IMR-90 (cell line): ENCODE measurements at regions not wholly inside any gene's neighbourhood (a gene's known extent, or its start where the extent isn't known, plus 50 kb on each side); places are given as distances from the start of the nearest gene placed in this dataset.
A peak's percentile ranks its signal among the peaks of the same experiment; 100 is the strongest.

Experiments used
- ATAC-seq: fragments of 200-7000 bp; cut with Tn5 transposase; 2 replicates; pipeline ENCODE4 v1.9.1; 2020; ENCODE audit warnings: low read depth, mild to moderate bottlenecking, moderate library complexity
- BruUV-seq: library from RNA; stranded (reverse); fragments of 400-500 nt; replicated peaks from 2 replicates; lab custom pipeline; 2021; lab: Mats Ljungman, UMichigan
- CTCF ChIA-PET: fragments of 300-600 bp; formaldehyde crosslinking; extraction: SDS; loops from one replicate; lab custom pipeline; 2021; ENCODE audit warnings: antibody characterized with exemption; lab: Yijun Ruan, JAX
- POLR2A ChIA-PET: fragments of 300-600 bp; sonication (Branson Sonifier 250); formaldehyde crosslinking; loops from one replicate; lab custom pipeline; 2022; ENCODE audit warnings: antibody characterized with exemption; ENCODE audit not compliant: unreplicated experiment; lab: Charles Lee
- DNase-seq: peaks from one replicate; pipeline ENCODE4 v3.0.0; 2013
- H2AFZ ChIP-seq: replicated peaks from 2 replicates; pipeline ENCODE3; 2013; ENCODE audit warnings: low read length, mild to moderate bottlenecking; ENCODE audit not compliant: poor library complexity
- H2AK5ac ChIP-seq: 2 replicates; pipeline ENCODE4 v1.6.1; 2013; ENCODE audit warnings: low read depth, low read length, inconsistent platforms
- H2AK9ac ChIP-seq: replicated peaks from 2 replicates; pipeline ENCODE3; 2013; ENCODE audit warnings: mild to moderate bottlenecking, low read depth, low read length, moderate library complexity; ENCODE audit not compliant: poor library complexity
- H2BK120ac ChIP-seq: 2 replicates; pipeline ENCODE4 v1.6.1; 2013; ENCODE audit warnings: low read depth, low read length, inconsistent platforms
- H2BK15ac ChIP-seq: 3 replicates; pipeline ENCODE4 v1.6.1; 2013; ENCODE audit warnings: low read depth, low read length, inconsistent platforms
- H2BK20ac ChIP-seq: 2 replicates; pipeline ENCODE4 v1.6.1; 2013; ENCODE audit warnings: low read depth, mild to moderate bottlenecking, inconsistent platforms, low read length, moderate library complexity
- H2BK5ac ChIP-seq: 2 replicates; pipeline ENCODE4 v1.6.1; 2013; ENCODE audit warnings: mild to moderate bottlenecking, low read depth, low read length, inconsistent platforms; ENCODE audit not compliant: poor library complexity, severe bottlenecking
- H3K14ac ChIP-seq: replicated peaks from 2 replicates; pipeline ENCODE4 v1.6.1; 2013; ENCODE audit warnings: low read depth, low read length, inconsistent platforms
- H3K18ac ChIP-seq: 2 replicates; pipeline ENCODE4 v1.6.1; 2013; ENCODE audit warnings: low read depth, low read length, control low read depth
- H3K23ac ChIP-seq: 2 replicates; pipeline ENCODE4 v1.6.1; 2013; ENCODE audit warnings: low read depth, low read length, inconsistent platforms
- H3K27ac ChIP-seq: 2 replicates; pipeline ENCODE4 v1.5.1; 2013; ENCODE audit warnings: mild to moderate bottlenecking, control low read depth, low read length; ENCODE audit not compliant: insufficient read depth
- H3K27me3 ChIP-seq: 2 replicates; pipeline ENCODE4 v1.6.1; 2013; ENCODE audit warnings: low read length; ENCODE audit not compliant: control insufficient read depth, insufficient read depth
- H3K36me3 ChIP-seq: 2 replicates; pipeline ENCODE4 v1.6.1; 2013; ENCODE audit warnings: low read length, mixed read lengths; ENCODE audit not compliant: control insufficient read depth, insufficient read depth
- H3K4ac ChIP-seq: 2 replicates; pipeline ENCODE4 v1.6.1; 2013; ENCODE audit warnings: low read depth, low read length, inconsistent platforms
- H3K4me1 ChIP-seq: 2 replicates; pipeline ENCODE4 v1.6.1; 2013; ENCODE audit warnings: low read length, mixed read lengths; ENCODE audit not compliant: control insufficient read depth, insufficient read depth
- H3K4me2 ChIP-seq: 2 replicates; pipeline ENCODE4 v1.6.1; 2013; ENCODE audit warnings: low read depth, mild to moderate bottlenecking, control low read depth, low read length, moderate library complexity
- H3K4me3 ChIP-seq: 2 replicates; pipeline ENCODE4 v1.5.1; 2013; ENCODE audit warnings: low read depth, mild to moderate bottlenecking, control low read depth, low read length, moderate library complexity; ENCODE audit not compliant: insufficient read depth
- H3K56ac ChIP-seq: 2 replicates; pipeline ENCODE4 v1.6.1; 2013; ENCODE audit warnings: low read length, inconsistent platforms; ENCODE audit not compliant: insufficient read depth; ENCODE audit errors: extremely low read depth
- H3K79me1 ChIP-seq, 2 experiments: 2 replicates each; pipeline ENCODE4 v1.6.1; 2013; ENCODE audit warnings: low read length in 2 of 2, inconsistent platforms in 1 of 2, low read depth in 1 of 2
- H3K9ac ChIP-seq: 2 replicates; pipeline ENCODE4 v1.6.1; 2013; ENCODE audit warnings: low read depth, low read length, control low read depth
- H3K9me1 ChIP-seq: 2 replicates; pipeline ENCODE4 v1.6.1; 2013; ENCODE audit warnings: low read length, inconsistent platforms; ENCODE audit not compliant: insufficient read depth
- H3K9me3 ChIP-seq: 2 replicates; pipeline ENCODE4 v1.6.1; 2013; ENCODE audit warnings: low read length; ENCODE audit not compliant: control insufficient read depth, insufficient read depth
- H4K20me1 ChIP-seq: 2 replicates; pipeline ENCODE4 v1.6.1; 2013; ENCODE audit warnings: low read length, inconsistent platforms; ENCODE audit not compliant: insufficient read depth
- H4K5ac ChIP-seq: 2 replicates; pipeline ENCODE4 v1.6.1; 2013; ENCODE audit warnings: mild to moderate bottlenecking, low read depth, low read length, control low read depth
- H4K8ac ChIP-seq, 2 experiments: 2 replicates each; pipeline ENCODE4 v1.6.1; 2013; ENCODE audit warnings: low read depth in 2 of 2, low read length in 2 of 2, control low read depth in 1 of 2, inconsistent platforms in 1 of 2
- H4K91ac ChIP-seq: 2 replicates; pipeline ENCODE4 v1.6.1; 2013; ENCODE audit warnings: low read depth, low read length, inconsistent platforms; ENCODE audit not compliant: insufficient read depth
- CHD1 ChIP-seq: IDR thresholded peaks from 2 replicates; pipeline ENCODE4 v1.6.1; 2012; ENCODE audit warnings: low read depth, low read length, improper control_type of control experiment
- FOS ChIP-seq: fragments of 150-350 bp; IDR thresholded peaks from 2 replicates; pipeline ENCODE4 v1.6.1; 2016; ENCODE audit warnings: low read depth, low read length
- MAFK ChIP-seq: IDR thresholded peaks from 2 replicates; pipeline ENCODE4 v1.6.1; 2012; ENCODE audit warnings: low read depth, low read length, improper control_type of control experiment
- NFE2L2 ChIP-seq: fragments of 150-350 bp; IDR thresholded peaks from 2 replicates; pipeline ENCODE4 v1.6.1; 2016; ENCODE audit warnings: low read depth, mild to moderate bottlenecking, low read length
- POLR2A ChIP-seq: IDR thresholded peaks from 2 replicates; pipeline ENCODE4 v1.6.1; 2012; ENCODE audit warnings: mild to moderate bottlenecking, low read depth, low read length
- RAD21 ChIP-seq: IDR thresholded peaks from 2 replicates; pipeline ENCODE4 v1.6.1; 2012; ENCODE audit warnings: low read length, improper control_type of control experiment
- RCOR1 ChIP-seq: IDR thresholded peaks from 2 replicates; pipeline ENCODE4 v1.6.1; 2012; ENCODE audit warnings: mild to moderate bottlenecking, low read length, improper control_type of control experiment; ENCODE audit not compliant: insufficient replicate concordance
- RFX5 ChIP-seq: IDR thresholded peaks from 2 replicates; pipeline ENCODE4 v1.8.0; 2012; ENCODE audit warnings: low read depth, mild to moderate bottlenecking, low read length, moderate library complexity
- dilution Hi-C: fragments of 300-500 bp; cut with HindIII; formaldehyde crosslinking; loops from one replicate; pipeline ENCODE4 v1.14.3; 2018; ENCODE audit warnings: low sequenced_read_pairs; ENCODE audit not compliant: unreplicated experiment
- in situ Hi-C: fragments of 300-500 bp; cut with MboI; formaldehyde crosslinking; loops from 3 replicates; pipeline ENCODE4 v1.14.3; 2019; ENCODE audit warnings: low sequenced_read_pairs, inconsistent platforms, mixed read lengths
- intact Hi-C: fragments of 100-400 bp; cut with micrococcal nuclease; formaldehyde crosslinking; loops from 2 replicates; pipeline ENCODE4 v1.10.0; 2022
- TF ChIP-seq, protein P1 (sequence below): fragments of 150-350 bp; IDR thresholded peaks from 2 replicates; pipeline ENCODE4 v1.6.1; 2016; ENCODE audit warnings: low read depth, mild to moderate bottlenecking, low read length, moderate library complexity, borderline replicate concordance

DNA sequence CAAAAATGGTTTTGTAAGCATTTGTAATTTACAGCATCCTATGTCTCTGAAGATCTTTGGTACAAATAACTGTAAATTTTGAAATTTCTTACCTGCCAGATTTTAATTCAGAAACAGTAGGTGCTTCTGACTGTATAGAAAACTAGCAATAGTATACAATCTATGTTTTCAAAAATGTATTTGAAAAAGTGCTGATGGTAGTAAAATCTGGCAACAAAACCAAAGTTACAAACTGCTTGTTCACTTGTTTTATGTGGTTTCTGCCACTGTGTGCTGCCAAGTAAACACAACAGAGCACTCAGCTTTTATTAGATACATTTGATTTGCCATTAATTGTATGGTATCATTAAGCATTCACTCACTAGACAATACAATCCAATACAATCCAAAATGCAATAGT, 206.1 kb downstream of the CPE start:
- no TSS peak for BruUV-seq
- no peak overlapping the region for H3K18ac ChIP-seq
- no peak overlapping the region for H2BK120ac ChIP-seq
- no peak overlapping the region for H3K9ac ChIP-seq
- no peak for ATAC-seq
- H2AK9ac ChIP-seq, result no peak overlapping the region
- ChIA-PET POLR2A (no interaction called here), CTCF (no interaction called here)
- no peak overlapping the region for H4K5ac ChIP-seq
- 0 out of 2 replicates have a peak, but pooled peaks cover 6% of the 10 kb centered on the region for H3K9me3 ChIP-seq
- no peaks in the 10 kb centered on the region for H3K27me3 ChIP-seq
- H2BK20ac ChIP-seq, result no peak overlapping the region
- H3K14ac ChIP-seq, result no peak overlapping the region
- H2BK5ac ChIP-seq, result no peak overlapping the region
- no peak overlapping the region for H3K56ac ChIP-seq
- in situ Hi-C loops (no loop called here), dilution Hi-C loops (no loop called here), intact Hi-C loops (no loop called here)
- H3K79me1 ChIP-seq, result no peaks in the 10 kb centered on the region
- no peak overlapping the region for H3K27ac ChIP-seq
- H2AFZ ChIP-seq, result no peak overlapping the region
- no peaks in the 10 kb centered on the region for H3K4me1 ChIP-seq
- H2AK5ac ChIP-seq, result no peak overlapping the region
- no peak overlapping the region for H4K8ac ChIP-seq
- H3K23ac ChIP-seq, result no peak overlapping the region
- no peak overlapping the region for H3K4me3 ChIP-seq
- H3K4me2 ChIP-seq, result no peak overlapping the region
- H4K20me1 ChIP-seq, result no peaks in the 10 kb centered on the region
- H3K9me1 ChIP-seq, result no peaks in the 10 kb centered on the region
- H2BK15ac ChIP-seq, result no peak overlapping the region
- TF ChIP-seq CHD1, result no peak
- TF ChIP-seq MAFK, result peak; percentile 74
- TF ChIP-seq NFE2L2, result no peak
- TF ChIP-seq RFX5, result no peak
- no peak for TF ChIP-seq RCOR1
- TF ChIP-seq POLR2A, result no peak
- TF ChIP-seq RAD21, result no peak
- TF ChIP-seq FOS, result no peak
- TF ChIP-seq, protein P1, sequence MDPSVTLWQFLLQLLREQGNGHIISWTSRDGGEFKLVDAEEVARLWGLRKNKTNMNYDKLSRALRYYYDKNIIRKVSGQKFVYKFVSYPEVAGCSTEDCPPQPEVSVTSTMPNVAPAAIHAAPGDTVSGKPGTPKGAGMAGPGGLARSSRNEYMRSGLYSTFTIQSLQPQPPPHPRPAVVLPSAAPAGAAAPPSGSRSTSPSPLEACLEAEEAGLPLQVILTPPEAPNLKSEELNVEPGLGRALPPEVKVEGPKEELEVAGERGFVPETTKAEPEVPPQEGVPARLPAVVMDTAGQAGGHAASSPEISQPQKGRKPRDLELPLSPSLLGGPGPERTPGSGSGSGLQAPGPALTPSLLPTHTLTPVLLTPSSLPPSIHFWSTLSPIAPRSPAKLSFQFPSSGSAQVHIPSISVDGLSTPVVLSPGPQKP, result no peak
- no peak overlapping the region for H4K91ac ChIP-seq
- no peak overlapping the region for H3K4ac ChIP-seq
- no peak for DNase-seq
- no peaks in the 10 kb centered on the region for H3K36me3 ChIP-seq
